SK-N-SH (cell line): ENCODE measurements at regions not wholly inside any gene's neighbourhood (a gene's known extent, or its start where the extent isn't known, plus 50 kb on each side); places are given as distances from the start of the nearest gene placed in this dataset.
A peak's percentile ranks its signal among the peaks of the same experiment; 100 is the strongest.

Experiments used
- CTCF ChIA-PET: fragments of 300-600, 350-600 bp; formaldehyde crosslinking; extraction: SDS; loops from one replicate; lab custom pipeline; 2021; lab: Yijun Ruan, JAX
- POLR2A ChIA-PET: fragments of 350-600 bp; sonication (Branson Sonifier 250); formaldehyde crosslinking; extraction: SDS; loops from one replicate; lab custom pipeline; 2020; ENCODE audit warnings: antibody characterized with exemption, inconsistent platforms; lab: Yijun Ruan, JAX
- DNase-seq: peaks from one replicate; pipeline ENCODE4 v3.0.0; 2012
- H2AFZ ChIP-seq: fragments of 200-600 bp; sonication (generic); 2 replicates; pipeline ENCODE4 v1.8.1; 2016; ENCODE audit warnings: antibody characterized with exemption, mild to moderate bottlenecking, low read depth
- H3F3A ChIP-seq: fragments of 200-600 bp; sonication (generic); replicated peaks from 2 replicates; pipeline ENCODE3; 2016; ENCODE audit warnings: antibody characterized with exemption, mild to moderate bottlenecking; ENCODE audit not compliant: insufficient read depth
- H3K27ac ChIP-seq, 2 experiments: fragments of 200-500 bp in 1 of 2; fragments of 200-600 bp in 1 of 2; sonication (Bioruptor generic) in 1 of 2; sonication (generic), shearing (Covaris generic) in 1 of 2; 2 replicates each; pipeline versions ENCODE4 v1.5.1 to v1.6.1; 2014 to 2016; ENCODE audit warnings: low read depth in 2 of 2, inconsistent platforms in 1 of 2, low read length in 1 of 2, mild to moderate bottlenecking in 1 of 2, mixed read lengths in 1 of 2
- H3K27me3 ChIP-seq: fragments of 200-600 bp; sonication (generic), shearing (Covaris generic); 2 replicates; pipeline ENCODE4 v1.6.1; 2016; ENCODE audit warnings: mixed run types; ENCODE audit not compliant: insufficient read depth
- H3K36me3 ChIP-seq, 2 experiments: fragments of 200-500 bp in 1 of 2; fragments of 200-600 bp in 1 of 2; sonication (Bioruptor generic) in 1 of 2; sonication (generic) in 1 of 2; replicated peaks in 1 of 2; 2 replicates each; pipeline versions ENCODE3 to v1.5.1; 2014 to 2016; ENCODE audit warnings: low read length in 1 of 2, mild to moderate bottlenecking in 1 of 2; ENCODE audit not compliant: insufficient read depth in 2 of 2, control insufficient read depth in 1 of 2
- H3K4me1 ChIP-seq, 2 experiments: fragments of 200-500 bp in 1 of 2; fragments of 200-600 bp in 1 of 2; sonication (Bioruptor generic) in 1 of 2; sonication (generic), shearing (Covaris generic) in 1 of 2; 2 replicates each; pipeline versions ENCODE4 v1.5.1 to v1.6.1; 2014 to 2016; ENCODE audit warnings: low read depth in 1 of 2, low read length in 1 of 2, mixed run types in 1 of 2; ENCODE audit not compliant: insufficient read depth in 2 of 2, control insufficient read depth in 1 of 2
- H3K4me2 ChIP-seq: fragments of 200-600 bp; sonication (generic), shearing (Covaris generic); 2 replicates; pipeline ENCODE4 v1.6.1; 2017; ENCODE audit warnings: mixed run types
- H3K4me3 ChIP-seq, 2 experiments: fragments of 200-500 bp in 1 of 2; fragments of 200-600 bp in 1 of 2; sonication (Bioruptor generic) in 1 of 2; sonication (generic), shearing (Covaris generic) in 1 of 2; 2 replicates each; pipeline versions ENCODE4 v1.5.1 to v1.8.1; 2014 to 2016; ENCODE audit warnings: low read depth in 2 of 2, inconsistent platforms in 1 of 2, low read length in 1 of 2, mild to moderate bottlenecking in 1 of 2, mixed read lengths in 1 of 2, moderate library complexity in 1 of 2
- H3K79me2 ChIP-seq: fragments of 200-600 bp; sonication (generic); 2 replicates; pipeline ENCODE4 v1.8.1; 2017; ENCODE audit warnings: mild to moderate bottlenecking; ENCODE audit not compliant: insufficient read depth
- H3K9ac ChIP-seq: fragments of 200-600 bp; sonication (generic); 2 replicates; pipeline ENCODE4 v1.6.1; 2017; ENCODE audit warnings: mixed run types
- H3K9me2 ChIP-seq: fragments of 200-600 bp; sonication (generic); 2 replicates; pipeline ENCODE4 v1.6.1; 2017; ENCODE audit warnings: mixed run types
- H3K9me3 ChIP-seq: fragments of 200-600 bp; sonication (generic); 2 replicates; pipeline ENCODE4 v1.6.1; 2017; ENCODE audit warnings: mixed run types, mild to moderate bottlenecking, moderate library complexity
- H4K20me1 ChIP-seq: fragments of 200-600 bp; sonication (generic); 2 replicates; pipeline ENCODE4 v1.6.1; 2017; ENCODE audit warnings: mild to moderate bottlenecking, mixed run types; ENCODE audit not compliant: insufficient read depth
- CHD2 ChIP-seq: fragments of 150-350 bp; IDR thresholded peaks from 2 replicates; pipeline ENCODE4 v1.6.1; 2018; ENCODE audit warnings: low read length; ENCODE audit not compliant: partially characterized antibody
- ELF1 ChIP-seq: IDR thresholded peaks from 2 replicates; pipeline ENCODE4 v1.4.0; 2012
- EP300 ChIP-seq, 2 experiments: IDR thresholded peaks; 2 replicates each; pipeline versions ENCODE4 v1.4.0 to v1.6.1; 2012; ENCODE audit warnings: borderline replicate concordance in 1 of 2, low read depth in 1 of 2, low read length in 1 of 2
- EZH2phosphoT487 ChIP-seq: fragments of 200-600 bp; sonication (generic); IDR thresholded peaks from 2 replicates; pipeline ENCODE4 v1.6.1; 2017; ENCODE audit warnings: low read depth, mixed run types, mild to moderate bottlenecking, antibody characterized with exemption, moderate library complexity, borderline replicate concordance
- FOSL2 ChIP-seq: IDR thresholded peaks from 2 replicates; pipeline ENCODE4 v1.4.0; 2012; ENCODE audit warnings: low read depth, mild to moderate bottlenecking, moderate library complexity, borderline replicate concordance
- FOXM1 ChIP-seq: IDR thresholded peaks from 2 replicates; pipeline ENCODE4 v1.4.0; 2012; ENCODE audit warnings: low read depth, mild to moderate bottlenecking
- IRF3 ChIP-seq: fragments of 150-350 bp; IDR thresholded peaks from 2 replicates; pipeline ENCODE4 v1.6.1; 2016; ENCODE audit warnings: mild to moderate bottlenecking, low read depth, low read length
- JUND ChIP-seq: IDR thresholded peaks from 2 replicates; pipeline ENCODE4 v1.4.0; 2012
- MAX ChIP-seq: IDR thresholded peaks from 2 replicates; pipeline ENCODE4 v1.4.0; 2012; ENCODE audit warnings: low read depth
- MEF2A ChIP-seq: IDR thresholded peaks from 2 replicates; pipeline ENCODE4 v1.4.0; 2012; ENCODE audit warnings: low read depth, borderline replicate concordance
- MXI1 ChIP-seq: IDR thresholded peaks from 2 replicates; pipeline ENCODE4 v1.6.1; 2012; ENCODE audit warnings: mild to moderate bottlenecking, low read depth, low read length, improper control_type of control experiment
- NRF1 ChIP-seq: IDR thresholded peaks from 2 replicates; pipeline ENCODE4 v1.6.1; 2012; ENCODE audit warnings: low read depth, mild to moderate bottlenecking, low read length
- POLR2AphosphoS5 ChIP-seq: IDR thresholded peaks from 2 replicates; pipeline ENCODE4 v1.6.1; 2012; ENCODE audit warnings: low read depth, low read length
- RAD21 ChIP-seq: IDR thresholded peaks from 2 replicates; pipeline ENCODE4 v1.6.1; 2012; ENCODE audit warnings: mild to moderate bottlenecking, low read length
- RFX5 ChIP-seq: IDR thresholded peaks from 2 replicates; pipeline ENCODE4 v1.6.1; 2012; ENCODE audit warnings: mild to moderate bottlenecking, improper control_type of control experiment, low read length
- SIN3A ChIP-seq: IDR thresholded peaks from 2 replicates; pipeline ENCODE4 v1.6.1; 2012; ENCODE audit warnings: low read depth, mild to moderate bottlenecking, low read length, moderate library complexity, borderline replicate concordance
- SMC3 ChIP-seq: IDR thresholded peaks from 2 replicates; pipeline ENCODE4 v1.6.1; 2012; ENCODE audit warnings: low read depth, low read length, improper control_type of control experiment
- TAF1 ChIP-seq: IDR thresholded peaks from 2 replicates; pipeline ENCODE4 v1.6.1; 2012; ENCODE audit warnings: low read depth, mild to moderate bottlenecking, low read length, moderate library complexity, borderline replicate concordance
- TCF12 ChIP-seq: IDR thresholded peaks from 2 replicates; pipeline ENCODE4 v1.4.0; 2012
- TEAD4 ChIP-seq: IDR thresholded peaks from 2 replicates; pipeline ENCODE4 v1.4.0; 2012; ENCODE audit warnings: mild to moderate bottlenecking, borderline replicate concordance; ENCODE audit not compliant: insufficient read depth
- USF1 ChIP-seq: IDR thresholded peaks from 2 replicates; pipeline ENCODE4 v1.4.0; 2012; ENCODE audit warnings: low read depth, borderline replicate concordance
- YY1 ChIP-seq: IDR thresholded peaks from 2 replicates; pipeline ENCODE4 v1.4.0; 2012; ENCODE audit warnings: low read depth, mild to moderate bottlenecking
- WGBS: methylation state at CpG from one replicate; pipeline ENCODE4 v1.1.6; 2017; ENCODE audit warnings: low lambda C conversion rate; 5-methylcytosine and 5-hydroxymethylcytosine counted together
- TF ChIP-seq, protein P1 (sequence below): IDR thresholded peaks from 2 replicates; pipeline ENCODE4 v1.6.1; 2012; ENCODE audit warnings: mild to moderate bottlenecking, low read depth, low read length, moderate library complexity

DNA sequence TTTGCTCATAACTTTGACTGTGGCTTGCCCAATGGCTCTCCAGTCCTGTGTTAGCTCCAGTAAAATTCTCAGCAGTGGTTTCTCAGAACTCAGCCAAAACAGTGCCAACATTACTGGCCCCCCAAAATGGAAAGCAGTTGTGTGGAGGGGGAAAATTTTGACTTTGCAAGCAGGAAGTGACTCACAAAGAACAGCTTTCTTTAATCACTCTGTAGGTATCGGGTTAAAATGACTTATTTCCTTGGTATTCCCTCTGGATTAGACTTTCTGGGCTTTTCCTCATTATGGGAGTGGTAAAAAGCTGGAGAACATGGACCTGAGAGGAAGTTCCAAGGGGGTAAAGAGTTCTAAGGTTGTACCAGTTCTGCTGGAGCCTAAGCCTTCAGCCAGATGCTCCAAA is 175.7 kb upstream of the RND3 start (continued):
- TF ChIP-seq SIN3A (no peak), CHD2 (no peak), NRF1 (no peak), MXI1 (no peak), YY1 (peak; percentile 37; the same call in 1 of the 2 replicates), JUND (peak; percentile 92), ELF1 (peak; percentile 53; the same call in 1 of the 2 replicates), POLR2AphosphoS5 (peak; percentile 62; the same call in 1 of the 2 replicates), MAX (no peak), TAF1 (no peak), RAD21 (no peak), FOXM1 (peak; percentile 32; the same call in 1 of the 2 replicates), TEAD4 (peak; percentile 60; the same call in 1 of the 2 replicates), TCF12 (peak; percentile 96), SMC3 (no peak), IRF3 (no peak), RFX5 (no peak), EZH2phosphoT487 (no peak)
- TF ChIP-seq, protein P1, sequence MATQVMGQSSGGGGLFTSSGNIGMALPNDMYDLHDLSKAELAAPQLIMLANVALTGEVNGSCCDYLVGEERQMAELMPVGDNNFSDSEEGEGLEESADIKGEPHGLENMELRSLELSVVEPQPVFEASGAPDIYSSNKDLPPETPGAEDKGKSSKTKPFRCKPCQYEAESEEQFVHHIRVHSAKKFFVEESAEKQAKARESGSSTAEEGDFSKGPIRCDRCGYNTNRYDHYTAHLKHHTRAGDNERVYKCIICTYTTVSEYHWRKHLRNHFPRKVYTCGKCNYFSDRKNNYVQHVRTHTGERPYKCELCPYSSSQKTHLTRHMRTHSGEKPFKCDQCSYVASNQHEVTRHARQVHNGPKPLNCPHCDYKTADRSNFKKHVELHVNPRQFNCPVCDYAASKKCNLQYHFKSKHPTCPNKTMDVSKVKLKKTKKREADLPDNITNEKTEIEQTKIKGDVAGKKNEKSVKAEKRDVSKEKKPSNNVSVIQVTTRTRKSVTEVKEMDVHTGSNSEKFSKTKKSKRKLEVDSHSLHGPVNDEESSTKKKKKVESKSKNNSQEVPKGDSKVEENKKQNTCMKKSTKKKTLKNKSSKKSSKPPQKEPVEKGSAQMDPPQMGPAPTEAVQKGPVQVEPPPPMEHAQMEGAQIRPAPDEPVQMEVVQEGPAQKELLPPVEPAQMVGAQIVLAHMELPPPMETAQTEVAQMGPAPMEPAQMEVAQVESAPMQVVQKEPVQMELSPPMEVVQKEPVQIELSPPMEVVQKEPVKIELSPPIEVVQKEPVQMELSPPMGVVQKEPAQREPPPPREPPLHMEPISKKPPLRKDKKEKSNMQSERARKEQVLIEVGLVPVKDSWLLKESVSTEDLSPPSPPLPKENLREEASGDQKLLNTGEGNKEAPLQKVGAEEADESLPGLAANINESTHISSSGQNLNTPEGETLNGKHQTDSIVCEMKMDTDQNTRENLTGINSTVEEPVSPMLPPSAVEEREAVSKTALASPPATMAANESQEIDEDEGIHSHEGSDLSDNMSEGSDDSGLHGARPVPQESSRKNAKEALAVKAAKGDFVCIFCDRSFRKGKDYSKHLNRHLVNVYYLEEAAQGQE = no peak

- H3K9ac ChIP-seq = no peak overlapping the region
- H3K9me3 ChIP-seq = peaks cover 9% of the 10 kb centered on the region; the same call in 1 of the 2 replicates
- no peak overlapping the region for H3K27ac ChIP-seq
- ChIA-PET CTCF (no interaction called here), POLR2A (no interaction called here)
- no peak overlapping the region for H3K4me2 ChIP-seq
- no peaks in the 10 kb centered on the region for H3K4me1 ChIP-seq
- WGBS = 92% methylated on average over 2 of the region's 2 CpGs
- no peaks in the 10 kb centered on the region for H3F3A ChIP-seq
- no peak for DNase-seq
- H3K79me2 ChIP-seq = no peaks in the 10 kb centered on the region
- H3K9me2 ChIP-seq = no peaks in the 10 kb centered on the region
- no peaks in the 10 kb centered on the region for H4K20me1 ChIP-seq
- no peaks in the 10 kb centered on the region for H3K27me3 ChIP-seq
- no peaks in the 10 kb centered on the region for H3K36me3 ChIP-seq
- no peak overlapping the region for H2AFZ ChIP-seq
- no peak overlapping the region for H3K4me3 ChIP-seq
- TF ChIP-seq EP300 (IDR thresholded peaks at IDR 0.05; ENCODE audit: borderline replicate concordance in 1 of 2, low read depth in 1 of 2, low read length in 1 of 2) (no peak), IRF3 (no peak), RFX5 (no peak), FOSL2 (no peak), USF1 (no peak), MEF2A (no peak), CHD2 (no peak)
- TF ChIP-seq, protein P1 = no peak
Measured at GRCh38 chr2:150656002-150656401, 168.5 kb upstream of the RND3 start.
